ENCODE measurements at regions not wholly inside any gene's neighbourhood (a gene's known extent, or its start where the extent isn't known, plus 50 kb on each side); places are given as distances from the start of the nearest gene placed in this dataset.
"Not testable (repeated sequence)": the region's sequence is repeated elsewhere in the genome, so short reads cannot be mapped to it uniquely, and the experiment has no call there.

DNA sequence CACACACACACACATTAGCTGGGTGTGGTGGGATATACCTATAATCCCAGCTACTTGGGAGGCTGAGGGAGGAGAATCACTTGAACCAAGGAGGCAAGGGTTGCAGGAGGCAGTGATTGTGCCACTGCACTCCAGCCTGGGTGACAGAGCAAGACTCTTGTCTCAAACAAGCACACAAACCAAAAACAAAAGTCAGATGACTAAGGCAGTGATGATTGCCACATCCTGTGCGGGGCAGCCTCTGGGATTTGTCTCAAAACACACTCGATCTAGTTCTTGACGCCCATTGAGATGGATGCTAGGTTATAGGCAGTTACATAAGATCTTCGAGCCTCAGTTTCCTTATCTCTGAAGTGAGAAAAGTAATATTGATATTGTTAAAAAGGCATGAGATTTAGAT lies 57.8 kb upstream of the NBPF8 start:
- ATAC-seq, result peak; percentile 25
- H3K4me3 ChIP-seq; H3K36me3 ChIP-seq (ENCODE audit: low read depth); H3K9me3 ChIP-seq; H3K4me1 ChIP-seq (ENCODE audit: low read depth); intact Hi-C loops (cut with DNase I, micrococcal nuclease): not testable (repeated sequence)
- peak in 2 of 3 donors; percentile 17 to 51 for DNase-seq

DNA sequence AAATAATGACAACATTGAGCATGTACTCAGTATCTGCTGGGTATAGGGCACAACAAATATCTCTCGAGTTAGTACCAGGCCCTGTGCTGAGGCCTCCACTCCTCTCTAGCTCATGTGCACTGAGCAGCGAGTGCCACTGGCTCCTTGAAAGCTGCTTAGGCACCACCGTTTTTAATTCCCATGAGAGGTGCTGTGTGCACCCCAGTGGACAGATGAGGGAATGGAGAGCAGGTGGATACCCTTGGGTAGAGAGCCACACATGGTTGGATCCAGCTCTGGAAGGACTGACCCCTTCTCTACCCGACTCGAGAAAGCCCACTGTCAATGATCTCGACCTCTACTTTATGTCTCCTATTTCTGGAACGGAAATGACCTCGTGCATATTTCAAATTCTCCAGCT lies 58.7 kb upstream of the NBPF8 start:
- H3K36me3 ChIP-seq (ENCODE audit: low read depth); H3K9me3 ChIP-seq; intact Hi-C loops (cut with DNase I, micrococcal nuclease); H3K4me1 ChIP-seq (ENCODE audit: low read depth); H3K4me3 ChIP-seq; ATAC-seq: not testable (repeated sequence)
- peak in 2 of 3 donors; percentile 37 to 38 for DNase-seq

DNA sequence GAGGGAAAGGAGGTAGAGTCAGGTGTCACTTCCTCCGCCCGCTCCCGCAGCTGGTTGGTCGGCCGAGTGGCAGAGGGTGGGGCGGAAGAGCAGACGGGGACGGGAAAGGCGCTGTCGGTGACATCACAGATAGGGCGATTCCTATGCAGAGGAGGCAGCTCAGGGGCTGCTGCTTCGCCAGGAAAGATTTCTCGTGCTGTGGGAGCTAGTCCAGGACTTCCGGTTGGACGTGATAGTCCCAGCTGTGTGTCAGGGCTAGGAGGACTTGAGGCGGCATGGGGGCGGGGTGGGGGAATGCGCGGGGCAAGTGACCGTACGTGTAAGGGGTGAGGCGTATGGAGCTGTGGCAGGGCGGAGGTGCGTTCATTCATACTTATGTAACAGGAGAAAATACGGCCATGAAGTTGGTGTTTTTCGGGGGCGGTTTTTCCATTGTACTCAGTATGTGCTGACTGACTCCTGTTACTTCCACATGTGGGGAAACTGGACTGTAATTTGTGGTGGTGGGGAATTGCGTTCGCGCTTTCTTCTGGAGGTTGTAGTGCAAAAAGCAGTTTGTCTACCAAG lies 60.1 kb upstream of the NBPF8 start:
- H3K9me3 ChIP-seq; H3K36me3 ChIP-seq (ENCODE audit: low read depth); intact Hi-C loops (cut with DNase I, micrococcal nuclease); H3K4me1 ChIP-seq (ENCODE audit: low read depth); H3K4me3 ChIP-seq: not testable (repeated sequence)
- ATAC-seq, result peak; percentile 94
- peak; percentile 18 to 63 (median 40) for DNase-seq

DNA sequence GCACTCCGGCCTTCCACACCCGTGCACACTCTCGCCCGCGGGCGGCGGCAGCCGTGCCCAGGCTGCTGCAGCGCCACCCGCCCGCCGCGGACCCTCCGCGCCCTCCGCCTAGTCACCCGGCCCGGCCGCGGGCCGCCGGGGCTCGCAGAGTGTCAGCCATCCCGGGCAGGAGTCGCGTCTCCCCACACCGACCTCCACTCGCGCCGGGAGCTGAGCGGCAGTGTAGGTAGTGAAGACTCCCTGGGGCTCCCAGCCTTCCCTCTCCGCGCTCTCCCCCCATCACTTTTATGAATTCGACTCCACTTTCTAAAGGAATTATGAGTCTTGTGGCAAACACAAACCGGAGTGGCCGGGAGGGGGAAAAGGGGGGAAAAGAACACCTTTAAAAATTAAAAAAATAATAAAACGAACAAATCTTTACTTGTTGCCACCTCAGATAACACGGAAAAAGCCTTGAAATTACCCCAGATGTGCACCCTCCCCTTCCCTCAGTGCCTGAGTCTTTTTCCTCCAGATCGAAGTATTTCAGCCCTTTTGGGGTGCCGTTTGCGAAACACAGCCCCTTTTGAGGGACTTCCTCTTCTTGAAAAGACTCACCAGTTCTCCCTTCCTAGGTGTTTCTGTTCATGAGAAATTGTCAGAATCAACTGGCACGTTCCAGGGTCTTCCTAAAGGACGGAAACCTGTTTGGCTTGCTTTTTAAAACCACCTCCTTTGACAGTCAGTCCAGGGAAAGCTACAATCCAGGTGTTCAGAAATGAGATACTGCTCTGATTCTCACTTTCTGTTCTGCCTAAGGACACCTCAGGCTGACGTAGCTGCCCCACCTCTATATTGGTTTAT lies 72.4 kb upstream of the NBPF8 start:
- intact Hi-C loops (cut with DNase I, micrococcal nuclease); H3K4me3 ChIP-seq; ATAC-seq; H3K36me3 ChIP-seq (ENCODE audit: low read depth); H3K4me1 ChIP-seq (ENCODE audit: low read depth); H3K9me3 ChIP-seq: not testable (repeated sequence)
- peak; percentile 20 to 55 (median 37) for DNase-seq

DNA sequence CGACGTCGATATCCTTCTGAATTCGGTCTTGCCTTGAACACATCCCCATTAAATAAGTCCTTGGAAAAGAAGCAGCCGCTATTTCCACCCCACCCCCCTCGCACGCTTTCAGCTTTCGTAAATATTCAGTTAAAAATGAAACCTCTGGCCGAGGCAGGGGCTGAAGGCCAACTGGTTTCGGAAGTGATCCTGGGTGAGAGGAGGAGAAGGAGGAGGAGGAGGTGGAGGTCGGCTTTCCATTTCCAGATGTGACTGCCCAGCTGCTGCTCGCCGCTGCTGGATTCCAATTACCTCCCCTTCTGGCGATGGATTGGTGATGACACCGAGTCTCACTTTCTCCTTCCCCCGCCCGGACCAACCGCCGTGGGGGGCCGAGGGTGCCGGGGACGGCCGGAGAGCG lies 73.1 kb upstream of the NBPF8 start:
- H3K9me3 ChIP-seq; H3K4me3 ChIP-seq; ATAC-seq; intact Hi-C loops (cut with DNase I, micrococcal nuclease); H3K36me3 ChIP-seq (ENCODE audit: low read depth); H3K4me1 ChIP-seq (ENCODE audit: low read depth): not testable (repeated sequence)
- peak in 2 of 3 donors; percentile 19 to 34 for DNase-seq

DNA sequence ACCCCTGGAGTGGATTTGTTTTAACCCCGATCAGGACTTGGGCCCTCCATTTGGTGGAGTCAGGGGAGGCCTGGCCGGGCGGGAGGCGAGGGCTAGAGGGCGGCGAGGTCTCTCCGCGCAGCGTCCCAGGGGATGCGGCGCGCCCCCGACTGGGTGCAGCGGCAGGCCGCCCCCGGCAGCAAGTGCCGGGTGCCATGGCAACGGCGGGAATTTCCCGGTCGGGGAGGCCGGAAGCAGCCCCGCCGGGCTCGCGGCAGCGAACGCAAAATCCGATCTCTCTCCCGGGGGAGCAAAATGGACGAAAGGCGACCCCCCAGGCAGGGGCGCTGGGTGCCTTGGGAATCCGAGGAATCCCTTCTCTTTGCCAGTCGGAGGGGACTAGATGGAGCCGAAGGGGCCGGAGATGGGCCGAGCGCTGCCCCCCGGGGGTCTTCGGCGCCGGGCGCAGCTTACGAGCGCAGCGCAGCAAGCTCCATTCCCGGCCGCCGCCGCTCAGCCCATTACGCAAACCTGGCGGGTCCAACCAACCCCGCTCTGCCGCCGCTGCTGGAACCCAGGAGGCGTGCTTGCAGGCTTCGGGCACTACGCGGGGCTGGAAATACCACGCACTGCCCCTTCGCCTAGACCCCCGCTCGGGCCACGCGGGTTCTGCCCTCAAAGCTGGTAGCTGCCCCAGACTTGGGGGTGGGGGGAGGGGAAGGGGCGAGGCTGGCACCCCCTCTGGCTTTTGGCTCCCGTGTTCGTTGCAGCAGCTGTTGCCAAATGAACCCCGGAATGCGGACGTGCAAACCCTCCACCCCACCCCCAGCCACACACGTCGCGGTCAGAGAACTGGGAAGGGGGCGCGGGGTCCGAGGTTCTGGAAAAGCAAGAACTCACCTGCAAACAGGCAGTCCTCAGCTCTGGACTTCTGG lies 73.7 kb upstream of the NBPF8 start:
- H3K9me3 ChIP-seq; H3K4me1 ChIP-seq (ENCODE audit: low read depth); ATAC-seq; H3K4me3 ChIP-seq; intact Hi-C loops (cut with DNase I, micrococcal nuclease); H3K36me3 ChIP-seq (ENCODE audit: low read depth): not testable (repeated sequence)
- peak; percentile 24 to 63 (median 45) for DNase-seq

DNA sequence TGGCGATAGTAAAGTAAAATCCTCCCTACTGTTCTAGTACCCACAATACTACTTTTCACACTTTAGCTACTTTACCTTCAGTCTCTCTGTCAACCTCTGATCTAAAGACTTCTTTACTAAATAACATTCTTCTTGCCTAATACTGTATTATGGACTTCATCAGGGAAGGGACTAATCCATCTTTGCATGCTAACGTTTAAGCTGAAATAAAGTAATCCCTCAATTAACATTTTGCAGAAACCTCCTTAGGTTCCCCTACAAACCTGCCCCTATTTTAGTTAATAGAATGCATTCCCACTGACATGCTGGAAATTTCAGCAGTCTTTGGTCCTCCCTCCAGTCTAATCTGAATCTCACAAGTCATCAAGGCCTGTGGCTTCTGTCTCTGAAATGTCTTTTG lies 99.1 kb upstream of the NBPF8 start:
- not testable (repeated sequence) for H3K4me3 ChIP-seq

DNA sequence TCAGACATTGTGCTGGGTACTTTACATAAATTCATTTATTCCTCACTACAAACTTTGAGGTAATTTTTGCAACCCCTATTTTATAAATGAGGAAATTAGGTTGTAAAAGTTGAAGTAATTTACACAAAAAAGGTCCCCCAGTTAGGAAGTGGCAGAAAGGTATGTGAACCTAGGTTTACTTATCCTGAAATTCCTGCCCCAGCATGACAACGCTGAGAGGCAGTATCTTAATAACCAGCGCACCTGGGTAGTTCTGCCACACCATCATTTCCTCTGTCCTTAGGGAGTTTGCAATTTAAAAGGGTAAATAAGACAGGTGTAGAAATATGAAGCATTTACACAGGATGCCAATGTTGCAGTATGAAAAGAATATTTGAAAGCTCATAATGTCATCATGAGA lies 102.9 kb upstream of the NBPF8 start:
- H3K4me1 ChIP-seq (ENCODE audit: low read depth); intact Hi-C loops (cut with DNase I, micrococcal nuclease); H3K9me3 ChIP-seq; ATAC-seq; DNase-seq; H3K36me3 ChIP-seq (ENCODE audit: low read depth); H3K4me3 ChIP-seq: not testable (repeated sequence)

More for the DNA sequence above, 99.1 kb upstream of the NBPF8 start:
- DNase-seq; H3K36me3 ChIP-seq (ENCODE audit: low read depth); ATAC-seq; H3K9me3 ChIP-seq; intact Hi-C loops (cut with DNase I, micrococcal nuclease); H3K4me1 ChIP-seq (ENCODE audit: low read depth): not testable (repeated sequence)

DNA sequence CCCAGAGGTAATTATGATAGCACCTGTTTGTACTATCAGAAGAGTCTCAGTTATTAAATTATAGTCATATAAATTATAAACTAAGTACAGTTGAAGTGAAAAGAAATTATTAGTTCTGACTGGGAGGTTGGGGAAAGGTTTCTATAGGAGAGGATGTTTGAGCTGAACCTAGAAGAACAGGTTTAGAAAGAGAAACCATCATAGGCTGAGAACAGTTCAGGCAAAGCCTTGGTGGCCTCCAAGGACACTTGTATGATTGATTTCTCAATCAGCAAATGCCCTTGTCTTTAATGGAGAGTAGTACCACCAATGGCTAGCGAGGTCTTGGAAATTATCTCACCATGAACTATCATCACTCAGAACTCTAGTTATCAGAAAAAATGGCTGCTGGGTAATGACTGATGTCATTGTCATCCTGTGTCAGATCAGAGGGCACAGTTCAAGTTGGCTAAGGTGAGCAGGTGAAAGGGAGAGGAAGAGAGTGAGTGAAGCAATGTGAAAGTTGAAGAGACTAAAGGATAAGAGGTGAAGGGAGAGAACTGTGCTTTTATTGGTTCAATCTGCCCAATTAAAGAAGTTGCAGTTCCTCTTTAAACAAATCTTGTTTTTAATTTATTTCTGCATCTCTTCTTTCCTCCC lies 105.8 kb upstream of the NBPF8 start:
- H3K36me3 ChIP-seq (ENCODE audit: low read depth); DNase-seq; H3K4me1 ChIP-seq (ENCODE audit: low read depth); H3K9me3 ChIP-seq; intact Hi-C loops (cut with DNase I, micrococcal nuclease); H3K4me3 ChIP-seq: not testable (repeated sequence)
- peak; percentile 26 for ATAC-seq

DNA sequence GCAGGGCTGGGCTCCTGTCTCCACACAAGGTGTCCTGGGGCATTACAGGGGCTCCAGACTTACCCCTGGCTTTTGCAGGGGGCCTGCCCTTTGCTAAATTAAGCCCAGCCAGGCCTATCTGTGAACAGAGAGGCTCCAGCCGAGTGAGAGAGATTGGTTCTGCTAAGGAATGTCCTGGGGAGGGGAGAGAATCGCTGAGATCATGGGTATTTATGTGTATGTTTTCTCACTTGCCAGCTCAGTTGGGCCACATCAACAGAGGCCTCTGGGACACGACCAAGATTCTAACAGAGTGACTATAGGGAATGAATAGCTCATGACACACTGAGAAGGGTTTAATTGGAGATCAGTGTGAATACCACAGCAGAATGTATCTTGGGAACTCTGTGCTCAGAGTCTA lies 109.8 kb upstream of the NBPF8 start:
- H3K4me3 ChIP-seq; H3K9me3 ChIP-seq; DNase-seq; intact Hi-C loops (cut with DNase I, micrococcal nuclease); H3K4me1 ChIP-seq (ENCODE audit: low read depth); H3K36me3 ChIP-seq (ENCODE audit: low read depth): not testable (repeated sequence)
- ATAC-seq, result peak; percentile 58

DNA sequence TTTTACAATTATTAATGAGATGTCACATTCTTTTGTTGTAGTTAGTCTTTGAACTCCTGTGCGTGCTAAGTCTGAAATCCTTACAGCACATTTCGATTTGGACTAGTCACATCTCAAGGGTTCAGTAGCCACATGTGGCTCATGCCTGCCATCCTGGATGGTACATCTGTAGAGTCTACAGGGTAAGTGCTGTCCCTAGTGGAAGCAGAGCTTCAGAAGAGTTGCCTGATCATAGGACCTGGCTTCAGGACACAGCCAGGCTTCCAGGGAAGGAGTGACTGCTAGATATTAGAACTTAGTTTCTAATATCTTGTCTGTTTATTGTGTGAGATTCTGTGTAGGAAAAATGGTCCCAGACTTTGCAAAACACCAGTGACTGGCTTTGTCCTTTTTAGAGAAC lies 110.5 kb upstream of the NBPF8 start:
- DNase-seq; H3K4me1 ChIP-seq (ENCODE audit: low read depth); ATAC-seq; H3K36me3 ChIP-seq (ENCODE audit: low read depth); H3K4me3 ChIP-seq; intact Hi-C loops (cut with DNase I, micrococcal nuclease); H3K9me3 ChIP-seq: not testable (repeated sequence)

DNA sequence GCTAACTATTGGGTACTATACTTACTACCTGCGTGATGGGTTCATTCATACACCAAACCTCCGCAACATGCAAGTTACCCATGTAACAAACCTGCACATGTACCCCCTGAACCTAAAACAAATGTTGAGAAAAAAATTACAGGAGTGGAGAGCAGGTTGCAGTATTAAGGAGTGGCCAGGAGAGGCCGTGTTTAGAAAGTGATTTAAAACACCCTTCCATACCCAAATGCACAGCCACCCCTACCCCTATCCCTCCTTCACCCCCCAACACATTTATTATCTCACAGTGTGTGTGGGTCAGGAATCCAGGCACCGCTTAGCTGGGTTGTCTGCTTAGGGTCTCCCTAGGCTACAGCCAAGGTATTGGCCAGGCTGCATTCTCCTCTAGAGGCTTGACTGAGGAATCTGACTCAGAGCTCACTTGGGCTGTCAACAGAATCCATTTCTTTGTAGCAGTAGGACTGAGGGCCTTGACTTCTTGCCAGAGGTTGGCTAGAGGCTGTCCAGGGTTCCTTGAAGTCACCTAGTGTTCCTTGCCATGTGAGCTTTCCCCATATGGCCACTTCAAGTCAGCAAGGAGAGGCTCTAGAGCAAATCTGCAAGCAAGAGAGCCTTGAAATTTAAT lies 115.3 kb upstream of the NBPF8 start:
- H3K9me3 ChIP-seq; H3K4me1 ChIP-seq (ENCODE audit: low read depth); H3K4me3 ChIP-seq; intact Hi-C loops (cut with DNase I, micrococcal nuclease); DNase-seq; H3K36me3 ChIP-seq (ENCODE audit: low read depth): not testable (repeated sequence)
- peak; percentile 9 for ATAC-seq

DNA sequence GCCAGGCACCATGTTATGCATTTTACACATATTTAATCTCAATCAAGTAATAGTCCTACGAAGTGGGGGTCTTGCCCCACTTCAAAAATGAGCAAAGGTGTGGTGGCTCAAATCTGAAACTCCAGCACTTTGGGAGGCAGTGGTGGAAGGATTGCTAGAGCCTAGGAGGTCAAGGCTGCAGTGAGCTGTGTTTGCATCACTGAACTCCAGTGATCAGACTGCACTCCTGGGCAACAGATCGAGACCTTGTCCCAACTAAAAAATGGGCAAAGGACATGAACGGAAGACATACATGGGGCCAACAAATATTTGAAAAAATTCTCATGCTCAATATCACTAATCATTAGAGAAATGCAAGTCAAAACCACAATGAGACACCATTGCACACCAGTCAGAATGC lies 116.3 kb upstream of the NBPF8 start:
- H3K4me3 ChIP-seq; H3K36me3 ChIP-seq (ENCODE audit: low read depth); intact Hi-C loops (cut with DNase I, micrococcal nuclease); H3K4me1 ChIP-seq (ENCODE audit: low read depth); H3K9me3 ChIP-seq; ATAC-seq; DNase-seq: not testable (repeated sequence)
